Psoas muscle (tissue), 7 donors: ENCODE measurements at regions not wholly inside any gene's neighbourhood (a gene's known extent, or its start where the extent isn't known, plus 50 kb on each side); places are given as distances from the start of the nearest gene placed in this dataset.

Experiments used
- ATAC-seq, 4 donors: fragments of 200-7000 bp; cut with Tn5 transposase; one replicate each; pipeline ENCODE4 v1.9.1; 2020; ENCODE audit warnings: moderate library complexity in 3 of 4, mild to moderate bottlenecking in 2 of 4
- DNase-seq, 2 donors: peaks; one replicate each; pipeline ENCODE4 v3.0.0-alpha.2; 2020
- H3K27ac ChIP-seq: fragments of 200-600 bp; one replicate; pipeline ENCODE4 v1.8.0; 2022
- H3K27me3 ChIP-seq, 3 donors: fragments of 200-600 bp in 1 of 3; one replicate each; pipeline versions ENCODE4 v1.6.1 to v1.8.0; 2013 to 2022; ENCODE audit warnings: low read length in 2 of 3, mild to moderate bottlenecking in 2 of 3, moderate library complexity in 1 of 3; ENCODE audit not compliant: insufficient read depth in 3 of 3
- H3K36me3 ChIP-seq, 2 donors: fragments of 200-600 bp in 1 of 2; one replicate each; pipeline versions ENCODE4 v1.6.1 to v1.8.0; 2013 to 2022; ENCODE audit warnings: low read depth in 1 of 2, mild to moderate bottlenecking in 1 of 2, moderate library complexity in 1 of 2; ENCODE audit not compliant: insufficient read depth in 1 of 2
- H3K4me1 ChIP-seq: fragments of 200-600 bp; one replicate; pipeline ENCODE4 v1.8.0; 2022
- H3K4me3 ChIP-seq: fragments of 200-600 bp; one replicate; pipeline ENCODE4 v1.8.0; 2022; ENCODE audit warnings: mild to moderate bottlenecking
- H3K9me3 ChIP-seq: fragments of 200-600 bp; one replicate; pipeline ENCODE4 v1.8.0; 2022
- CTCF ChIP-seq: fragments of 200-600 bp; IDR thresholded peaks from one replicate; pipeline ENCODE4 v1.8.0; 2022; ENCODE audit warnings: antibody characterized with exemption
- WGBS, 3 donors: extraction: QIAGEN DNeasy Blood & Tissue Kit; methylation state at CpG; one replicate each; pipeline versions ENCODE4 v1.1.6 to v1.1.7; 2013; 5-methylcytosine and 5-hydroxymethylcytosine counted together
- intact Hi-C, 2 donors: fragments of 100-400 bp; cut with DNase I; formaldehyde crosslinking; loops; one replicate each; pipeline versions ENCODE4 v1.11.0 to v1.14.2; 2022
- donor health status: healthy with polysubstance abuse.
- donor health status: DM: no; HTN: no; CAD: no; lungs with moderate emphysema.
- donor health status: Bipolar disorder and iron deficiency.
- donor health status: healthy.
- donor health status: DM: yes; HTN: yes; CAD: no.
- donor health status: DM: no; HTN: no; CAD: no.
- donor health status: DM: yes; HTN: yes; CAD: no.

GRCh38 chr13:78105656-78106055 is 187.0 kb upstream of the EDNRB start:
- H3K27me3 ChIP-seq, result no peaks in the 10 kb centered on the region
- H3K36me3 ChIP-seq, result no peaks in the 10 kb centered on the region
- no peak for TF ChIP-seq CTCF
- DNase-seq (no peak), ATAC-seq (no peak)
- no peak overlapping the region for H3K27ac ChIP-seq
- H3K4me1 ChIP-seq, result no peaks in the 10 kb centered on the region
- intact Hi-C loops, result no loop called here
- H3K4me3 ChIP-seq, result no peak overlapping the region
- peaks cover 5% of the 10 kb centered on the region for H3K9me3 ChIP-seq

DNA sequence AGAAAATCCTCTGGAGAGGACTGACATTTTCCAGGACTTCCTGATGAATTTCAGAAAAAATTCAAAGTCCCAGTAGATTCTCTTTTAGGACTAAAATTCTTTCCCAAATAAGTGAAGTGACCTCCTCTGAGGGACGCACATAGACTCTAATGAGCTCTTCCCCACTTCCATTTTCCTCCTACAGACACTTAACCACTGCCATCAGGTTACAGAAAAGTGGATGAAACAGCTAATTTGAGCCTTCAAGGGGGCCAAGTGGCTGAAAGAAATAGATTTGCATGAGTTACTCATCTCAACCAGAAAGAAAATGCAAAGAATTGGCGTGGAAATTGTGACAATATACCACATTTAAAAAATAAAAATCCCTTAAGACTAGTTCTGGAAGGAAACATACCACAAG is 185.3 kb upstream of the EDNRB start:
- Histone ChIP-seq H3K36me3 (no peaks in the 10 kb centered on the region), H3K27me3 (no peaks in the 10 kb centered on the region), H3K4me3 (no peak overlapping the region), H3K27ac (no peak overlapping the region), H3K9me3 (no peaks in the 10 kb centered on the region), H3K4me1 (no peaks in the 10 kb centered on the region)
- ATAC-seq (no peak), DNase-seq (no peak)
- TF ChIP-seq CTCF, result no peak
- 68 to 78% (median 75%) methylated on average over 2 of the region's 2 CpGs for WGBS, 3 donors
- intact Hi-C loops, result no loop called here

DNA sequence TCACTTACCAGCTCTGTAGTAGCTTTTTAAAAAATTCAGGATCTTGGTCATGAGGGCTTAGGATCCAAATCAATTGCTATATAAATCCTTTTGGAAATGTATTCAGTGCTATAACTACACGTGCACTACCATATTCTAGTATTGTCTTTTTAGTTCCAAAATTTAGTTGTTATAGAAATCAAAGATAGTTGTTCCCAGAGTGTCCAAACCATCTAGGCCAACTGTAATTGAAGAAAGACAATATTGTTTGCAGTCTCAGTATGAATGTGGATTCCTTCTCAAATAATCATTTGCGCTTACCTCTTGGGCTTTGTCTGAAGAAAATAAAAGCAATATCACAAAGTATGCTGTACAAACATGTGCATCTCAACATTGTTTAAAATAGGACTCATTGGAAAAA is 184.1 kb upstream of the EDNRB start:
- no peak for ATAC-seq
- no peak overlapping the region for H3K4me3 ChIP-seq
- no peaks in the 10 kb centered on the region for H3K9me3 ChIP-seq
- H3K36me3 ChIP-seq, result no peaks in the 10 kb centered on the region
- intact Hi-C loops, result no loop called here
- no peaks in the 10 kb centered on the region for H3K4me1 ChIP-seq
- DNase-seq, result no peak
- WGBS, 3 donors, result 83 to 85% (median 84%) methylated on average over 2 of the region's 2 CpGs
- TF ChIP-seq CTCF, result no peak
- H3K27ac ChIP-seq, result no peak overlapping the region
- H3K27me3 ChIP-seq, result no peaks in the 10 kb centered on the region

DNA sequence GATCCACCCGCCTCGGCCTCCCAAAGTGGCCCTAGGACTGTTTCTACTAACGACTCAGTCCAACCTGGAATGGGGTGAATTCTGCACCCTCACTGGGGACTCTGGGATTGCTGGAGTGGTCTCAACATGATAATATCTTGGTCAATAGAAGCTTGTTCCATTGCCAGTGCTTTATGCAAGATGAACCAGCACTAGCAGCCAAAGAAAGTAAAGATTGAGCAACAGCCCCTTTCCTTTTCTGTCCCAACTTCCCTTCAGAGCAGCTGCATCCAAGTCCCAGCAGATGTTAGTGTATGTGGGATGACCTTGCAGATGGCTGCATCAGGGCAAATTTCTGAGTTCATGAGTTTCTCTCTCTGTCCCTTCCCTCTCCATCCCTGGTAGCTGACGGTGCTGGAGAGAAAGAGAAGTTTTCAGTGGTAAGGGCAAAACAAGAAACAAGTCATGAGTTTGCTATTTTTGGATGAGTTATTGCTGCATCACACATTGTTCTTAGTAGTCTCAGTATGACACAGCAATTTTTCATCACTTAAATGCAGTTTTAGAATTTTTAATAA is 183.6 kb upstream of the EDNRB start:
- 75 to 81% (median 75%) methylated on average over 4 of the region's 4 CpGs for WGBS, 3 donors
- intact Hi-C loops, result no loop called here
- Histone ChIP-seq H3K9me3 (no peaks in the 10 kb centered on the region), H3K27ac (no peak overlapping the region), H3K36me3 (no peaks in the 10 kb centered on the region), H3K4me1 (no peaks in the 10 kb centered on the region), H3K4me3 (no peak overlapping the region), H3K27me3 (no peaks in the 10 kb centered on the region)
- DNase-seq (peak; percentile 18 to 47), ATAC-seq (peak; percentile 39 to 80 (median 70))
- no peak for TF ChIP-seq CTCF

DNA sequence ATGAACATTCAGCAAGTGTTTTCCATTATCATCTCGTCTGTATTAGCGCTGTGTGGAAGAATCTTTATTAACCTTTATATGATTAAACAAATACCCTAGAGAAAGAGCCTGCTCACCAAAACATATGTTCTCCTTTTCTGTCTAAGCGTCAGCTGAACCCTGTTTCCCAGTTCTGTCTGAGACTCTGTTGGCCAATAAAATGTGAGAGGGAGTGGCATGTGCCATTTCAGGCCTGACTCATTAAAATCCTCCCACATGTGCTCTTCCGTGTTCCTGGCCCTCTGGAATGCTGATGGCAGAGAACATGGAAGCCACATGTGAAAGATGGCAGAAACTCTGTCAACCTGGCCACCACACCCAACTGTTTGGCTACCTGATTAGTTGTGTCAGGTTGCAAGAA is 181.9 kb upstream of the EDNRB start:
- intact Hi-C loops, result no loop called here
- no peak for TF ChIP-seq CTCF

More for the DNA sequence above, 181.9 kb upstream of the EDNRB start:
- ATAC-seq (no peak), DNase-seq (no peak)
- Histone ChIP-seq H3K4me1 (no peaks in the 10 kb centered on the region), H3K36me3 (no peaks in the 10 kb centered on the region), H3K4me3 (no peak overlapping the region), H3K27me3 (no peaks in the 10 kb centered on the region), H3K27ac (no peak overlapping the region), H3K9me3 (no peaks in the 10 kb centered on the region)
- 69 to 74% (median 70%) methylated on average over 4 of the region's 4 CpGs for WGBS, 3 donors
